ENCODE measurements at regions not wholly inside any gene's neighbourhood (a gene's known extent, or its start where the extent isn't known, plus 50 kb on each side); places are given as distances from the start of the nearest gene placed in this dataset.
A peak's percentile ranks its signal among the peaks of the same experiment; 100 is the strongest.
"Not testable (repeated sequence)": the region's sequence is repeated elsewhere in the genome, so short reads cannot be mapped to it uniquely, and the experiment has no call there.

DNA sequence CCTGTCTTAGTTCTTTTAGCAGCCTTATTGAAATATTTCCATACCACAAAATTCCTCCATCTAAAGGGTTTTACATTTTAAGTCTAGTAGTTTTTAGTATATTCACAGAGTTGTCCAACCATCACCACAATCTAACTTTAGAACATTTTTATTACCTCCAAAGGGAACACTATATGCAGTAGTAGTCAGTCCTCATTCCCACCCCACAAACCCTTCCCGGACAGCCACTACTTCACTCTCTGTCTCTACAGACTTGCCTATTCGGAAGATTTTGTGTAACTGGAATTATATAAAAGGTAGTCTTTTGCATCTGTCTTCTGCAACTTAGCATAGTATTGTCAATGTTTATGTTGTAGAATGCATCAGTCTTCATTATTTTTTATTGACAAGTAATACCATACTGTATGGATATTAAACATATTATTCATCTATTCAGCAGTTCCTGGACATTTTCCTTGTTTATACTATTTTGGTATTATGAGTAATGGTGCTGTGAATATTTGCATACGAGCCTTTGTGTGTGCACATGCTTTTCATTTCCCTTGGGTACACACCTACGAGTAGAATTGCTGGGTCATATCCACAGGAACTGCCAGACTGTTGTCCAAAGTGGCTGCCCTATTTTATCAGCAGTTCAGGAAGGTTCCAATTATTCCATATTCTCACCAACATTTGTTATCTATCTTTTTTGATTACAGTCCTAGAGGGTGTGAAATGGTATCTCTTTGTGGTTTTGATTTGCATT lies 60.9 kb upstream of the LANCL2 start:
- no peak for DNase-seq

GRCh38 chr7:55305135-55305534 lies 60.0 kb upstream of the LANCL2 start:
- DNase-seq: no peak

DNA sequence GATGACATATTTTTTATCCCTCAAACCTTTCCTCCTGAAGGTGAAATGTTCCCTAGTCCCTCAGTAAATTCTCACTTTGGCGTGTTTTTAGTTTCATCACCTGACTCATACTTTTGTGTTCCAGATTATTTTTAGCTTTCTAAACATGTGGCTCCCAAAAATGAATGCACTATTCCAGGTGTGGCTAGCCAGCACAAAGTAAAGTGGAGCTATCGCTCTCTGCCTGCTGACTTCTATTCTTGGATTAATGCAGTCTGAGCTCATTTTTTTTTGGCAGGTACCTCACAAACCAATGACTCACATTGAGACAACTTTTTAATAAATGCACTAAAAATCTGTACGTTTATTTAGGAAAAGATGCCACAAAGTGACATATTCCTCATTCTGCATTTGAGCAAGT lies 58.8 kb upstream of the LANCL2 start:
- no peak for DNase-seq

GRCh38 chr7:55307123-55307916 lies 57.8 kb upstream of the LANCL2 start:
- no peak for DNase-seq

- DNase-seq: no peak
These were observed 56.8 kb upstream of the LANCL2 start for GRCh38 chr7:55308186-55308929.

- peak; percentile 61 for DNase-seq
These were observed 55.8 kb upstream of the LANCL2 start for GRCh38 chr7:55309040-55309991.

DNA sequence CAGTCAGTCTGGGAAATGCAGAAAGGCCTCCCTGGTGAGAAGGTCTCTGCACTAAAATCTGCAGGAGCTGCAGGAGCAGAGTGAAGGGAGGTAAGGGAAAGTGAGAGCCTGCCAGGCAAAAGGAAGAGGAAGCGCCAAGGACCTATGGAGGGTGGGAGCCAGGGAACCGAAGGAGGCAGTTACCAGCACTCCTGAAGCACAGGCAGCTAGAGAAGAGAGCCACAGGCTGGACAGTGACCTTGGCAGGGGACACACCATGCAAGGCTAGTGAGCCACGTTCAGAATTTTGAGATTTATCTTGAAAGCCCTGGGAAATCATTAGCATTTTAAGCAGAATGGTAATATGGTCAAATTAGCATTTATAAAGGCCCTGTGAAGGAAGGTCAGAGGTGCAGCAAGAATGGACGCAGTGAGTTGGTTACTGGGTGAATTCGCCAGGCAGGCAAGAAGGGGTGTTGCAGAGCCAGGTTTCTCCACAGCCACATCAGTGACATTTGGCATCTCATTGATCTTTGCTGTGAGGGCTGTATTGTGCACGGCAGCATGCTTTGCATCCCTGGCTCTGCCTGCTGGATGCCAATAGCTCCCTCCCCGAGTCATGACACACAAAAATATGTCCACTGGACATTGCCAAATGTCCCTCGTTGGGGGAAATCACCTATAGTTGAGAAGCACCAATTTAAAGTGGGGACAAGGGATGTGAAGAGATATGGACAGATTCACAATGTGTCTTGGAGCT lies 54.7 kb upstream of the LANCL2 start:
- no peak for DNase-seq

GRCh38 chr7:55311892-55312291 lies 53.2 kb upstream of the LANCL2 start:
- DNase-seq: not testable (repeated sequence)

- DNase-seq: not testable (repeated sequence)
These were observed 51.5 kb upstream of the LANCL2 start for GRCh38 chr7:55313671-55314070.

DNA sequence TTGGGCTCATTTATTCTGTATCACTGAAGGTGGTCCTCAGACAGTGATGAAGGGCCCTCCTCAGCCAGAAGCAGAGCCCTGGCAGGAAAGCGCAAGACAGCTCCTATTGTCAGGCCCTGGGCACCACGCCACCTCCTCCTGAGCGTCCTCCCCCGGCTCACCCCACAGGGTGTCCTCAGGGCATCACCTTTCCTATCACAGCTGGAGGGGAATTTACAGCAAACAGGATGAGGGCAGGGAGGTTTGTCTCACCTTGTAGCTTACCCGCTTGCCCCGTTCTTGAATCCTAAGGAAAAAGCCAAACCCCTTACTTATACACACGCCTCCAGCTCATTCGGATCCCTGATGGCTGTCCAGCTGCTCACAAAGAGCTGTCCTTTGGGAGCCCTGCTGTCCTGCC lies 50.2 kb upstream of the LANCL2 start:
- no peak for DNase-seq

Data from CD4-positive, alpha-beta T cell treated with Interferon gamma for 1 hour (primary cell).